Small intestine (tissue), 7 donors: ENCODE measurements at regions not wholly inside any gene's neighbourhood (a gene's known extent, or its start where the extent isn't known, plus 50 kb on each side); places are given as distances from the start of the nearest gene placed in this dataset.
A peak's percentile ranks its signal among the peaks of the same experiment; 100 is the strongest.
"Not testable (repeated sequence)": the region's sequence is repeated elsewhere in the genome, so short reads cannot be mapped to it uniquely, and the experiment has no call there.

ENCODE experiments used
- DNase-seq, 2 donors: peaks; one replicate each; pipeline versions ENCODE4 v3.0.0 to v3.0.0-alpha.2; 2013
- FAIRE-seq: peaks from 2 replicates; lab custom pipeline; 2012; peaks lifted over from hg19 to GRCh38; lab: Jason Lieb, UNC
- H3K27ac ChIP-seq, 3 donors: one replicate each; pipeline ENCODE4 v1.5.1; 2013; ENCODE audit warnings: low read length in 2 of 3, mild to moderate bottlenecking in 2 of 3, control low read depth in 1 of 3, inconsistent platforms in 1 of 3, low read depth in 1 of 3, moderate library complexity in 1 of 3
- H3K27me3 ChIP-seq, 3 donors: one replicate each; pipeline ENCODE4 v1.6.1; 2013; ENCODE audit warnings: low read length in 3 of 3, inconsistent platforms in 1 of 3; ENCODE audit not compliant: control insufficient read depth in 3 of 3, insufficient read depth in 3 of 3
- H3K36me3 ChIP-seq, 3 donors: one replicate each; pipeline ENCODE4 v1.6.1; 2013; ENCODE audit warnings: low read length in 3 of 3, inconsistent platforms in 1 of 3, low read depth in 1 of 3, mild to moderate bottlenecking in 1 of 3, moderate library complexity in 1 of 3; ENCODE audit not compliant: control insufficient read depth in 3 of 3, insufficient read depth in 2 of 3
- H3K4me1 ChIP-seq, 3 donors: one replicate each; pipeline ENCODE4 v1.6.1; 2013; ENCODE audit warnings: low read length in 2 of 3, inconsistent platforms in 1 of 3, low read depth in 1 of 3, mild to moderate bottlenecking in 1 of 3, moderate library complexity in 1 of 3; ENCODE audit not compliant: control insufficient read depth in 3 of 3, insufficient read depth in 2 of 3
- H3K4me3 ChIP-seq, 3 donors: one replicate each; pipeline ENCODE4 v1.5.1; 2013; ENCODE audit warnings: low read length in 3 of 3, control low read depth in 1 of 3, inconsistent platforms in 1 of 3, low read depth in 1 of 3, mild to moderate bottlenecking in 1 of 3, moderate library complexity in 1 of 3
- H3K9me3 ChIP-seq, 2 donors: one replicate each; pipeline ENCODE4 v1.6.1; 2013; ENCODE audit warnings: low read depth in 1 of 2, low read length in 1 of 2; ENCODE audit not compliant: control insufficient read depth in 2 of 2, insufficient read depth in 1 of 2
- WGBS, 3 donors: extraction: QIAGEN DNeasy Blood & Tissue Kit; methylation state at CpG; one replicate each; pipeline ENCODE4 v1.1.7; 2013; 5-methylcytosine and 5-hydroxymethylcytosine counted together
- donor health status: healthy with polysubstance abuse.
- donor health status: control.
- donor health status: control.
- donor health status: Bipolar disorder and iron deficiency.
- donor health status: healthy.

DNA sequence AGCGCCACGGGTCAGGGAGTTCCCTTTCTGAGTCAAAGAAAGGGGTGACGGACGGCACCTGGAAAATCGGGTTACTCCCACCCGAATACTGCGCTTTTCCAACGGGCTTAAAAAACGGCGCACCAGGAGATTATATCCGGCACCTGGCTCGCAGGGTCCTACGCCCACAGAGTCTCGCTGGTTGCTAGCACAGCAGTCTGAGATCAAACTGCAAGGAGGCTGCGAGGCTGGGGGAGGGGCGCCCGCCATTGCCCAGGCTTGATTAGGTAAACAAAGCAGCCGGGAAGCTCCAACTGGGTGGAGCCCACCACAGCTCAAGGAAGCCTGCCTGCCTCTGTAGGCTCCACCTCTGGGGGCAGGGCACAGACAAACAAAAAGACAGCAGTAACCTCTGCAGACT, 1352.0 kb upstream of the CDH8 start:
- not testable (repeated sequence) for H3K4me3 ChIP-seq, H3K9me3 ChIP-seq, FAIRE-seq, H3K4me1 ChIP-seq, H3K27me3 ChIP-seq, DNase-seq, H3K36me3 ChIP-seq, H3K27ac ChIP-seq
- 84 to 92% (median 85%) methylated on average over 17 to 18 of the region's 18 CpGs for WGBS, 3 donors

- Histone ChIP-seq H3K27me3 (no peaks in the 10 kb centered on the region), H3K4me3 (no peak overlapping the region), H3K4me1 (no peaks in the 10 kb centered on the region), H3K9me3 (no peaks in the 10 kb centered on the region), H3K27ac (no peak overlapping the region), H3K36me3 (no peaks in the 10 kb centered on the region)
- DNase-seq (no peak), FAIRE-seq (no peak)
- WGBS, 3 donors: 62 to 76% (median 72%) methylated on average over 7 of the region's 7 CpGs
Observed at GRCh38 chr16:63385714-63386432, 1349.6 kb upstream of the CDH8 start.

- Histone ChIP-seq H3K27me3 (no peaks in the 10 kb centered on the region), H3K4me3 (no peak overlapping the region), H3K36me3 (no peaks in the 10 kb centered on the region), H3K9me3 (no peaks in the 10 kb centered on the region), H3K27ac (no peak overlapping the region), H3K4me1 (no peaks in the 10 kb centered on the region)
- FAIRE-seq: no peak
- 53 to 65% (median 55%) methylated on average over 1 of the region's 1 CpG for WGBS, 3 donors
- DNase-seq: no peak
Observed at GRCh38 chr16:63373744-63374143, 1337.5 kb upstream of the CDH8 start.

GRCh38 chr16:63372815-63373214, 1336.6 kb upstream of the CDH8 start:
- DNase-seq: no peak
- H3K4me1 ChIP-seq: no peaks in the 10 kb centered on the region
- no peak for FAIRE-seq
- no peaks in the 10 kb centered on the region for H3K27me3 ChIP-seq
- no peak overlapping the region for H3K4me3 ChIP-seq
- H3K36me3 ChIP-seq: no peaks in the 10 kb centered on the region
- no peak overlapping the region for H3K27ac ChIP-seq
- no peaks in the 10 kb centered on the region for H3K9me3 ChIP-seq

GRCh38 chr16:63372283-63372682, 1336.0 kb upstream of the CDH8 start:
- no peaks in the 10 kb centered on the region for H3K9me3 ChIP-seq
- no peak overlapping the region for H3K4me3 ChIP-seq
- WGBS, 3 donors: 16 to 21% (median 18%) methylated on average over 3 of the region's 3 CpGs
- DNase-seq (no peak), FAIRE-seq (no peak)
- no peak overlapping the region for H3K27ac ChIP-seq
- no peaks in the 10 kb centered on the region for H3K4me1 ChIP-seq
- no peaks in the 10 kb centered on the region for H3K36me3 ChIP-seq
- no peaks in the 10 kb centered on the region for H3K27me3 ChIP-seq

GRCh38 chr16:63365649-63366304, 1329.5 kb upstream of the CDH8 start:
- H3K36me3 ChIP-seq: no peaks in the 10 kb centered on the region
- H3K4me3 ChIP-seq: no peak overlapping the region
- no peaks in the 10 kb centered on the region for H3K9me3 ChIP-seq
- H3K4me1 ChIP-seq: no peaks in the 10 kb centered on the region
- FAIRE-seq (no peak), DNase-seq (no peak)
- H3K27me3 ChIP-seq: no peaks in the 10 kb centered on the region
- H3K27ac ChIP-seq: no peak overlapping the region
- 53 to 78% (median 74%) methylated on average over 4 of the region's 4 CpGs for WGBS, 3 donors

DNA sequence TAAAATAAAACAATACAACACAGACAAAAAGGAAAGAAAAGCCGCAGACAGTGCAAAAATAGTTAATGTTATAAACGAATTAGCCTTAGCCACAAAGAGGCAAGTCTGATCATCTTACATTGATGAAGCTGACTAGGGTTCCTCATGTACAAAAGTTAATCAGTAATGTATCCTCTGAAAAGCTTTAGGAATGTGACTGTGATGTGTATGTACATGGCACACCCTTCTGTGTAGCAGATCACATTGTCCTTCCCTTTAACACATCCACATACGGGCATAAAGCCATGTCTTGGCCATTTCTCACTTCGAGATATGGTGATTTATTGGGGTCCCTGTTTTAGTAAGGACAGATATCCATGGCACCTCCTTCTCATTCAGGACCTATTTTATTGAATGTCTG, 1327.5 kb upstream of the CDH8 start:
- FAIRE-seq: no peak

DNA sequence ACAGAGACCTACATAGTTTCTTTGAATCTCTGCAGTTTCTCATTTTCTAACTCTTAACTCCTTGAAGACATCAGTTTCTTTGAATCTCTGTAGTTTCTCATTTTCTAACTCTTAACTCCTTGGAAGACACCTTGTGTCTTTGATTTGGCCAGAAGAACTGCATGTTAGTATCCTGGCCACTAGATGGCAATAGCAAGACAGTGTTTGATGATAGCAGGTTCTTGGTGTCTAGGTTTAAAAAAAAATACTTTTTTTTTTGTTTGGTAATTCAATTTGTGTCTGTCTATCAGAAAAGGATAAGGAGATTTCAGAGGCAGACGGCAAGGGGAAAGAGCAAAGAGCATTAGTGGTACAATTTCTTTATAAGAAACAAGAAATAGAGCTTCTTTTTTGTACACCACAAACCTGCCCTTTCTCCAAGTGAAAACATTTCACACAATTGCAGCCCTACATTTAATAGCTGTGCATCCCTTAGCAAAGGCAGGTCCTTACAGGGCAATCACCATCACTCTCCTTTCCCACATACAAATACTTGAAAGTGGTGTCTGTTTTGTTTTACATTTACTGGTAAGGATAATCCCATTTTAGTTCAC, 1324.9 kb upstream of the CDH8 start:
- H3K36me3 ChIP-seq: no peaks in the 10 kb centered on the region
- FAIRE-seq: no peak

More for the DNA sequence above, 1327.5 kb upstream of the CDH8 start:
- peak; percentile 5 to 52 for DNase-seq
- Histone ChIP-seq H3K9me3 (no peaks in the 10 kb centered on the region), H3K36me3 (no peaks in the 10 kb centered on the region), H3K27ac (no peak overlapping the region), H3K27me3 (no peaks in the 10 kb centered on the region), H3K4me3 (no peak overlapping the region), H3K4me1 (no peaks in the 10 kb centered on the region)
- WGBS, 3 donors: 20 to 54% (median 30%) methylated on average over 4 of the region's 4 CpGs

More for the DNA sequence above, 1324.9 kb upstream of the CDH8 start:
- H3K27ac ChIP-seq: no peak overlapping the region
- no peaks in the 10 kb centered on the region for H3K4me1 ChIP-seq
- WGBS, 3 donors: 0% methylated on average over 1 of the region's 1 CpG
- no peaks in the 10 kb centered on the region for H3K27me3 ChIP-seq
- H3K9me3 ChIP-seq: no peaks in the 10 kb centered on the region
- DNase-seq: peak; percentile 48 to 54
- no peak overlapping the region for H3K4me3 ChIP-seq
